ENCODE measurements at regions not wholly inside any gene's neighbourhood (a gene's known extent, or its start where the extent isn't known, plus 50 kb on each side); places are given as distances from the start of the nearest gene placed in this dataset.

- TF ChIP-seq, protein P1, sequence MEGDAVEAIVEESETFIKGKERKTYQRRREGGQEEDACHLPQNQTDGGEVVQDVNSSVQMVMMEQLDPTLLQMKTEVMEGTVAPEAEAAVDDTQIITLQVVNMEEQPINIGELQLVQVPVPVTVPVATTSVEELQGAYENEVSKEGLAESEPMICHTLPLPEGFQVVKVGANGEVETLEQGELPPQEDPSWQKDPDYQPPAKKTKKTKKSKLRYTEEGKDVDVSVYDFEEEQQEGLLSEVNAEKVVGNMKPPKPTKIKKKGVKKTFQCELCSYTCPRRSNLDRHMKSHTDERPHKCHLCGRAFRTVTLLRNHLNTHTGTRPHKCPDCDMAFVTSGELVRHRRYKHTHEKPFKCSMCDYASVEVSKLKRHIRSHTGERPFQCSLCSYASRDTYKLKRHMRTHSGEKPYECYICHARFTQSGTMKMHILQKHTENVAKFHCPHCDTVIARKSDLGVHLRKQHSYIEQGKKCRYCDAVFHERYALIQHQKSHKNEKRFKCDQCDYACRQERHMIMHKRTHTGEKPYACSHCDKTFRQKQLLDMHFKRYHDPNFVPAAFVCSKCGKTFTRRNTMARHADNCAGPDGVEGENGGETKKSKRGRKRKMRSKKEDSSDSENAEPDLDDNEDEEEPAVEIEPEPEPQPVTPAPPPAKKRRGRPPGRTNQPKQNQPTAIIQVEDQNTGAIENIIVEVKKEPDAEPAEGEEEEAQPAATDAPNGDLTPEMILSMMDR (conservative IDR thresholded peaks at IDR 0.05; ENCODE audit: low read length), result no peak
- TF ChIP-seq EZH2phosphoT487 (IDR thresholded peaks at IDR 0.05; ENCODE audit: borderline replicate concordance, low read depth, low read length), result no peak
These were observed 68.5 kb upstream of the ST3GAL5 start for GRCh38 chr2:85957256-85957655.

Measured in OCI-LY7 (cell line).